Epithelial cell of proximal tubule (primary cell): ENCODE measurements at regions not wholly inside any gene's neighbourhood (a gene's known extent, or its start where the extent isn't known, plus 50 kb on each side); places are given as distances from the start of the nearest gene placed in this dataset.

Experiments
- DNase-seq: peaks from one replicate; pipeline ENCODE4 v3.0.0-alpha.2; 2011; ENCODE audit warnings: low read depth
- H3K4me3 ChIP-seq: 2 replicates; pipeline ENCODE4 v1.5.1; 2011; ENCODE audit warnings: low read depth, mild to moderate bottlenecking, low read length
- TF ChIP-seq, protein P1 (sequence below): conservative IDR thresholded peaks from 2 replicates; pipeline ENCODE4 v1.5.1; 2012; ENCODE audit warnings: low read depth, mild to moderate bottlenecking, low read length

GRCh38 chr7:22896917-22897316 lies 74.3 kb upstream of the TOMM7 start:
- TF ChIP-seq, protein P1, sequence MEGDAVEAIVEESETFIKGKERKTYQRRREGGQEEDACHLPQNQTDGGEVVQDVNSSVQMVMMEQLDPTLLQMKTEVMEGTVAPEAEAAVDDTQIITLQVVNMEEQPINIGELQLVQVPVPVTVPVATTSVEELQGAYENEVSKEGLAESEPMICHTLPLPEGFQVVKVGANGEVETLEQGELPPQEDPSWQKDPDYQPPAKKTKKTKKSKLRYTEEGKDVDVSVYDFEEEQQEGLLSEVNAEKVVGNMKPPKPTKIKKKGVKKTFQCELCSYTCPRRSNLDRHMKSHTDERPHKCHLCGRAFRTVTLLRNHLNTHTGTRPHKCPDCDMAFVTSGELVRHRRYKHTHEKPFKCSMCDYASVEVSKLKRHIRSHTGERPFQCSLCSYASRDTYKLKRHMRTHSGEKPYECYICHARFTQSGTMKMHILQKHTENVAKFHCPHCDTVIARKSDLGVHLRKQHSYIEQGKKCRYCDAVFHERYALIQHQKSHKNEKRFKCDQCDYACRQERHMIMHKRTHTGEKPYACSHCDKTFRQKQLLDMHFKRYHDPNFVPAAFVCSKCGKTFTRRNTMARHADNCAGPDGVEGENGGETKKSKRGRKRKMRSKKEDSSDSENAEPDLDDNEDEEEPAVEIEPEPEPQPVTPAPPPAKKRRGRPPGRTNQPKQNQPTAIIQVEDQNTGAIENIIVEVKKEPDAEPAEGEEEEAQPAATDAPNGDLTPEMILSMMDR: no peak
- no peak overlapping the region for H3K4me3 ChIP-seq
- DNase-seq: no peak

DNA sequence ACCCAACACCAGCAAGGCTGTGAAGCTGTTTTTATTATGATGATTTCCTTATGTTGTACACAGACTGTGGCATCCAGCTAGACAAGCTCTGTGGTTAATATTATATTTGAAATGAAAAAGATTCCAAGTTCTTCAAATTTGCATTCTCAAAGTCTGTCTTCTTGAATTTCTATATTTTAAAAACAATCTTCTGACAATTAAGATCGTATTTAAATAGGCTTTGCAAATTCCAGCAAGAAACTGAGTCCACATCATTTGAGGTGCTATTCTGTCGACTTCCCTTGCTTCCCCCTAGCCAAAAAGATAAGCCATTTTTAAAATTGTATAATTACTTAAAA lies 73.1 kb upstream of the TOMM7 start:
- DNase-seq: no peak
- H3K4me3 ChIP-seq: no peak overlapping the region
- TF ChIP-seq, protein P1: no peak

GRCh38 chr7:22895140-22895827 lies 72.6 kb upstream of the TOMM7 start:
- DNase-seq: no peak
- no peak overlapping the region for H3K4me3 ChIP-seq
- TF ChIP-seq, protein P1: no peak

- DNase-seq: no peak
- TF ChIP-seq, protein P1: no peak
- H3K4me3 ChIP-seq: no peak overlapping the region
Measured at GRCh38 chr7:22894546-22894945, 71.9 kb upstream of the TOMM7 start.

GRCh38 chr7:22890773-22891172 lies 68.1 kb upstream of the TOMM7 start:
- TF ChIP-seq, protein P1: no peak
- no peak for DNase-seq
- H3K4me3 ChIP-seq: no peak overlapping the region

DNA sequence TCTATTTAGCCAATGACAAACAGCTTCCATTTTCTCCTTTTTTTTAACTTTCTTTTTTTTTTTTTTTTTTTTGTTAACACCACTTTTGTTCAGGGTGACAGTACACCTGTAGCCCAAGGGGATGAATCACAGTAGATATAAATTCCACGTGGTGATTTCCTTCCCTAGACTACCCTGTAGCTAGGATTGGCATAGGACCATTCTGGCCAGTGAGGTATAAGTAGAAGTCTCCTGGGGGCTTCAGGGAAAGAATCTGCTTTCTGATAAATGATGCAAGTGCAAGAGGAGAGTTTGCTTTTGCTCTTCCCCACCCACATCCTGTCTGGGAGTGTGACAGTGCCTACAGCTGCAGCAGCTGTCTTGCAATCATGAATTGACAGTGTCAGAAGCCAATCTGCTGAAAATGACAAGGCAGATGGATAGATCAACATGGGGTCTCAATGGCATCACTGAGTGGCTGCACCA lies 63.2 kb upstream of the TOMM7 start:
- DNase-seq: no peak
- TF ChIP-seq, protein P1: no peak

DNA sequence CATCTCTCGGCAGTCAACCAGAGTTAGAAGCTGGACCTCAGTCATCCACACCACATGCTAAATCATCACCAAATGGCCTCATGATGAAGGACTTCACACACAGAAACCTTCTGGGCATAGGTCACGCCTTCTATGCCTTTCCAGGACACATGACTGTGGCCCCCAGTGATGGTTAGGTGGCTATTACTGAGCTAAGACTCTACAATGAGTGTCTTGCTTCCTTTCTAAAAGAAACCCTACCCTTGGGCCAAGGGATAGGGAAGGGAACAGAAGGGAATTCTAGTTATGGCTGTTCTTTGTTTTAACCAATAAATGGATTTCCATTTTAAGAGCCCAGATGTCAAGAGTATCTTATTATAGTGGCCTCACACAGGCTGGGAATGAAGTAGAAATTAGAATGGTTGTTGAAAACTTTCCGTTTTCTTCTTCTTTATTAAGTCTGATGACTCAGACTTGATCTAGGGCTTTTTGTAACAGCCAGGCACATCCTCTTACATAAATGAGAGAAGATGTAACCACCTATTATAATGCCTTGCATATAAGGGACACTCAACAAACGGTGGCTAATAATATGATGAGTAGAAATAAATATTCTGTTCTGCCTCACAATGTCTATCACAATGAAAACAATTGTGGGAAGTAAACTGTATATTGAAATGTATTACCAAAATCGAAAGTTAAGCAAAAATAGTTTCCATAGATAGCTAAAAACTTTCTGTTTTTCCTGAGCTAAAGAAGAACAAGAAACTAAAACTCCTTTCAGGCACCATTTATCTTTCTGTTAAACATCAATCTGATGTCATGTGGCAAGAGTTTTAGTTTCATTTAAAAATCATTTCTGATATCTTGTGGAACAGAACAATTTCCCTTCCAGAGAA lies 62.5 kb upstream of the TOMM7 start:
- H3K4me3 ChIP-seq: no peak overlapping the region
- TF ChIP-seq, protein P1: no peak
- no peak for DNase-seq

More for the DNA sequence above, 63.2 kb upstream of the TOMM7 start:
- no peak overlapping the region for H3K4me3 ChIP-seq
